ENCODE measurements at regions not wholly inside any gene's neighbourhood (a gene's known extent, or its start where the extent isn't known, plus 50 kb on each side); places are given as distances from the start of the nearest gene placed in this dataset.
"Not testable (repeated sequence)": the region's sequence is repeated elsewhere in the genome, so short reads cannot be mapped to it uniquely, and the experiment has no call there.

DNA sequence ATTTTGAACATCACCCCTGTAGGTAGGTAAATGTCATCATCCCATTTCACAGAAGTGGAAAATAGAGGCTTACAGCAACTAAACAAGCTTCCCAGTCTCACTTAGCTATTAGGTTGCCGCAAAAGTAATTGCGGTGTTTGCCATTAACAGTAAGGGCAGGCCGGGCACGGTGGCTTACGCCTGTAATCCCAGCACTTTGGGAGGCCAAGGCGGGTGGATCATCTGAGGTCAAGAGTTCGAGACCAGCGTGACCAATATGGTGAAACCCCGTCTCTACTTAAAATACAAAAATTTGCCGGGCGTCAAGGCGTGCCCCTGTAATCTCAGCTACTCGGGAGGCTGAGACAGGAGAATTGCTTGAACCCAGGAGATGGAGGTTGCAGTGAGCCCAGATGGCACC lies 179.7 kb downstream of the IRF8 start:
- H3K4me1 Mint-ChIP-seq; H3K4me3 Mint-ChIP-seq; DNase-seq; POLR2A ChIA-PET; H3K27me3 Mint-ChIP-seq; intact Hi-C loops (cut with DNase I, micrococcal nuclease); CTCF ChIA-PET; H3K36me3 Mint-ChIP-seq (ENCODE audit: low read depth); H3K27ac Mint-ChIP-seq; H3K9me3 Mint-ChIP-seq (ENCODE audit: low read depth); ATAC-seq: not testable (repeated sequence)

- DNase-seq (no peak), ATAC-seq (no peak)
- Mint-ChIP-seq H3K4me3 (no peak overlapping the region), H3K27me3 (no peaks in the 10 kb centered on the region), H3K9me3 (ENCODE audit: low read depth) (no peaks in the 10 kb centered on the region), H3K27ac (no peak overlapping the region), H3K4me1 (no peaks in the 10 kb centered on the region), H3K36me3 (ENCODE audit: low read depth) (no peaks in the 10 kb centered on the region)
- ChIA-PET POLR2A (no interaction called here), CTCF (interaction anchor here (0.5 kb wide), 1 partner anchor 121 kb away, joined by 4 read pairs; no protein-coding TSS in a partner anchor)
- intact Hi-C loops (cut with DNase I, micrococcal nuclease): no loop called here
Observed at GRCh38 chr16:86079255-86079885, 180.4 kb downstream of the IRF8 start.

GRCh38 chr16:86080131-86080875 lies 181.3 kb downstream of the IRF8 start:
- no peak for ATAC-seq
- ChIA-PET CTCF (no interaction called here), POLR2A (no interaction called here)
- Mint-ChIP-seq H3K9me3 (ENCODE audit: low read depth) (no peaks in the 10 kb centered on the region), H3K27me3 (no peaks in the 10 kb centered on the region), H3K4me1 (no peaks in the 10 kb centered on the region), H3K27ac (no peak overlapping the region), H3K36me3 (ENCODE audit: low read depth) (no peaks in the 10 kb centered on the region), H3K4me3 (no peak overlapping the region)
- intact Hi-C loops (cut with DNase I, micrococcal nuclease): no loop called here
- no peak for DNase-seq

GRCh38 chr16:86080982-86081381 lies 182.0 kb downstream of the IRF8 start:
- DNase-seq (no peak), ATAC-seq (no peak)
- ChIA-PET CTCF (no interaction called here), POLR2A (no interaction called here)
- Mint-ChIP-seq H3K27me3 (no peaks in the 10 kb centered on the region), H3K36me3 (ENCODE audit: low read depth) (no peaks in the 10 kb centered on the region), H3K4me1 (peaks cover 2% of the 10 kb centered on the region), H3K27ac (no peak overlapping the region), H3K4me3 (no peak overlapping the region), H3K9me3 (ENCODE audit: low read depth) (no peaks in the 10 kb centered on the region)
- intact Hi-C loops (cut with DNase I, micrococcal nuclease): no loop called here

- no peak for ATAC-seq
- intact Hi-C loops (cut with DNase I, micrococcal nuclease): no loop called here
- CTCF ChIA-PET: interaction anchor here (0.6 to 0.7 kb wide), 2 partner anchors 15 to 132 kb away, joined by 3 to 4 read pairs; no protein-coding TSS in a partner anchor
- no peak for DNase-seq
- H3K4me1 Mint-ChIP-seq: peaks cover 4% of the 10 kb centered on the region
- no peak overlapping the region for H3K4me3 Mint-ChIP-seq
- H3K27ac Mint-ChIP-seq: no peak overlapping the region
- POLR2A ChIA-PET: no interaction called here
- no peaks in the 10 kb centered on the region for H3K27me3 Mint-ChIP-seq
- no peaks in the 10 kb centered on the region for H3K9me3 Mint-ChIP-seq (ENCODE audit: low read depth)
- no peaks in the 10 kb centered on the region for H3K36me3 Mint-ChIP-seq (ENCODE audit: low read depth)
Observed at GRCh38 chr16:86082418-86083030, 183.6 kb downstream of the IRF8 start.

- H3K27ac Mint-ChIP-seq: no peak overlapping the region
- intact Hi-C loops (cut with DNase I, micrococcal nuclease): no loop called here
- no peak overlapping the region for H3K4me3 Mint-ChIP-seq
- peaks cover 7% of the 10 kb centered on the region for H3K4me1 Mint-ChIP-seq
- H3K36me3 Mint-ChIP-seq (ENCODE audit: low read depth): no peaks in the 10 kb centered on the region
- DNase-seq: no peak
- no peaks in the 10 kb centered on the region for H3K9me3 Mint-ChIP-seq (ENCODE audit: low read depth)
- ChIA-PET CTCF (interaction anchor here (0.7 kb wide), 1 partner anchor 131 kb away, joined by 4 read pairs; no protein-coding TSS in a partner anchor), POLR2A (no interaction called here)
- ATAC-seq: no peak
- H3K27me3 Mint-ChIP-seq: no peaks in the 10 kb centered on the region
Observed at GRCh38 chr16:86083382-86084002, 184.5 kb downstream of the IRF8 start.

- H3K4me3 Mint-ChIP-seq: no peak overlapping the region
- intact Hi-C loops (cut with DNase I, micrococcal nuclease): no loop called here
- POLR2A ChIA-PET: no interaction called here
- CTCF ChIA-PET: no interaction called here
- no peak for ATAC-seq
- H3K4me1 Mint-ChIP-seq: peaks cover 7% of the 10 kb centered on the region
- H3K27ac Mint-ChIP-seq: no peak overlapping the region
- no peaks in the 10 kb centered on the region for H3K9me3 Mint-ChIP-seq (ENCODE audit: low read depth)
- no peak for DNase-seq
- no peaks in the 10 kb centered on the region for H3K36me3 Mint-ChIP-seq (ENCODE audit: low read depth)
- no peaks in the 10 kb centered on the region for H3K27me3 Mint-ChIP-seq
Observed at GRCh38 chr16:86085161-86085611, 186.2 kb downstream of the IRF8 start.

GRCh38 chr16:86085795-86086194 lies 186.8 kb downstream of the IRF8 start:
- Mint-ChIP-seq H3K4me3 (no peak overlapping the region), H3K36me3 (ENCODE audit: low read depth) (no peaks in the 10 kb centered on the region), H3K9me3 (ENCODE audit: low read depth) (no peaks in the 10 kb centered on the region), H3K4me1 (peaks cover 7% of the 10 kb centered on the region), H3K27me3 (no peaks in the 10 kb centered on the region), H3K27ac (no peak overlapping the region)
- ATAC-seq: no peak
- intact Hi-C loops (cut with DNase I, micrococcal nuclease): no loop called here
- ChIA-PET CTCF (no interaction called here), POLR2A (no interaction called here)
- DNase-seq: no peak

DNA sequence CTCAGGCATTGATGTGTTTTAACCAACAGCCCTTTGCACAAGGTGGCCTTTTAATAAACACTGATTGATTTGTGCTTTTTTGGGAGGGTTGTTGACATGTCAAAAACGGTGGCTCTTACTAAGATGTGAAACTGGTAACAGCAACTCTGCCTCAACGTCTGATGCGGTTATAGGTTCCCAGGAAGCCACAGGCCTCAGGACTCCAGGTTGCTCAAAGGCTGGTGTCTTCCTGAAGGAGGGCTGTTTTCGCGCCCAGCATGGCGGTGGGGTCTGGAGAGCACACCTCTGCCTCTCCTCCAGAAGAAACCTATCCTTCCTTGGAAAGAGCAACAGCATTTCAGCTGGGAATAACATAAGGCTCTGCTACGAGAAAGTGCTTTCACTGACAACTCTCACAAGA lies 187.5 kb downstream of the IRF8 start:
- H3K27me3 Mint-ChIP-seq: no peaks in the 10 kb centered on the region
- peaks cover 7% of the 10 kb centered on the region for H3K4me1 Mint-ChIP-seq
- H3K27ac Mint-ChIP-seq: no peak overlapping the region
- ChIA-PET POLR2A (no interaction called here), CTCF (no interaction called here)
- no peaks in the 10 kb centered on the region for H3K9me3 Mint-ChIP-seq (ENCODE audit: low read depth)
- DNase-seq (no peak), ATAC-seq (no peak)
- H3K36me3 Mint-ChIP-seq (ENCODE audit: low read depth): no peaks in the 10 kb centered on the region
- no peak overlapping the region for H3K4me3 Mint-ChIP-seq
- intact Hi-C loops (cut with DNase I, micrococcal nuclease): no loop called here

DNA sequence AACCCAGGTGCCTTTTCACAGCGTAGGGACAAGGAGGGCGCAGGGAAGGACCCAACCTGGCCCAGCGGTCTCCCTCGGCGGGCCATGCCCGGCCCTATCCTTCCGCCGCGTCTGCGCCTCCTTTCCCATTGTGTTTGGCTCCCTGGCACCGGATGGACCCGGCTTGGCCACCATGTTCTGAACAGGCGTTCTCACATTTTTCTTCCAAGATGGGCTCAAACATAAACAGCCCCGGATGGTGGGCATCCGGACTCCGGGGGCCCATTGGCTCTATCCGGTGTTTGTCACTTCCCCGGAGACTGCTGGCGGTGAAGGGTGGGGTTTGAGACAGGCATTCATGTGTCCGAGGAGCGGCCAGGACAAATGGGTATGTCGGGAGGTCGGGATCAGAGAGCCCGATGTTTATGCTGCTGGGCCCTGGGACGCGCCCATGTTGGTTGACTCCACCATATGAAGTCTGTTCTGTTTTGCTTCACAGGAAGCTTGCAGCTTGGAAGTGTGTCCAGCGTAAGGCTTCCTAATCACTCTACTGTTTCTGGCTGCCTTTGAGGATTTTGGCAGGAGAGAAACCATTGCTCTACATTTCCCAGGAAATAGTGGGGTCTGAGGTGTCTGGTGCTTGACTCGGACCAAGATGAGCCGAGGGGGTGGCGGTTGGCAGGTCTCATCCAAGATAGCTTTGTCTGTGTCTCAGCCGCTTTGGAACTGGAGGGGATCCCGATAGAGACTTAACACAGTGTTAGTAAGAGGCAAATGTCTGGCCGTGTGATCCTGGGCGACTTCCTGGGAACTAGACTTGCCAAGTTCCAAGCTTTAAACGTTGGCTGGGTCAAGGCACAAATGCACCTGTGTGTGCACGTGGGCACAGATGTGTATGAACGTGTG lies 188.3 kb downstream of the IRF8 start:
- ATAC-seq (no peak), DNase-seq (no peak)
- CTCF ChIA-PET: no interaction called here
- H3K36me3 Mint-ChIP-seq (ENCODE audit: low read depth): no peaks in the 10 kb centered on the region
- H3K27ac Mint-ChIP-seq: no peak overlapping the region
- H3K27me3 Mint-ChIP-seq: no peaks in the 10 kb centered on the region
- no peak overlapping the region for H3K4me3 Mint-ChIP-seq
- peaks cover 7% of the 10 kb centered on the region for H3K4me1 Mint-ChIP-seq
- POLR2A ChIA-PET: no interaction called here
- H3K9me3 Mint-ChIP-seq (ENCODE audit: low read depth): no peaks in the 10 kb centered on the region
- intact Hi-C loops (cut with DNase I, micrococcal nuclease): no loop called here

DNA sequence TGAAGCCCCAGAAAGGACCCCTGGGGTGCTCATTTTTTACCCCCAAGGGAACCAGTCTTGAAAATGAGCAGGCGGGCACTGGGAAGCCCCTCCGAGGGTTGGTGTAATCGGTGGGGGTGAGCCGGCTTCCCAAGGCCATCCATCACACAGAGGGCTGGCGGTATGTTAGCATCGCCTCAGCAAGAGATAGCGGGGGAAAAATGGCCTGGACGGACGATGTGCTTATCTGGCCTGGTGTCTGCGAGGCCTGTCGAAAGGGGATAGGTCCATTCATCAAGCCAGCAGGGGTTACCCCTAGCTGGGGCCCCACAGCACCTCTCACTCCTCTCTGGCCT lies 188.9 kb downstream of the IRF8 start:
- intact Hi-C loops (cut with DNase I, micrococcal nuclease): no loop called here
- no peak overlapping the region for H3K4me3 Mint-ChIP-seq
- ATAC-seq (no peak), DNase-seq (no peak)
- POLR2A ChIA-PET: no interaction called here
- H3K27ac Mint-ChIP-seq: no peak overlapping the region
- peaks cover 7% of the 10 kb centered on the region for H3K4me1 Mint-ChIP-seq
- H3K36me3 Mint-ChIP-seq (ENCODE audit: low read depth): no peaks in the 10 kb centered on the region
- H3K9me3 Mint-ChIP-seq (ENCODE audit: low read depth): no peaks in the 10 kb centered on the region
- no peaks in the 10 kb centered on the region for H3K27me3 Mint-ChIP-seq
- CTCF ChIA-PET: interaction anchor here (0.7 kb wide), 1 partner anchor 673 kb away, joined by 4 read pairs; no protein-coding TSS in a partner anchor

Data from activated CD4-positive, alpha-beta T cell treated with anti-CD3 and anti-CD28 coated beads for 36 hours (primary cell).